ENCODE measurements at regions not wholly inside any gene's neighbourhood (a gene's known extent, or its start where the extent isn't known, plus 50 kb on each side); places are given as distances from the start of the nearest gene placed in this dataset.
"Not testable (repeated sequence)": the region's sequence is repeated elsewhere in the genome, so short reads cannot be mapped to it uniquely, and the experiment has no call there.

DNA sequence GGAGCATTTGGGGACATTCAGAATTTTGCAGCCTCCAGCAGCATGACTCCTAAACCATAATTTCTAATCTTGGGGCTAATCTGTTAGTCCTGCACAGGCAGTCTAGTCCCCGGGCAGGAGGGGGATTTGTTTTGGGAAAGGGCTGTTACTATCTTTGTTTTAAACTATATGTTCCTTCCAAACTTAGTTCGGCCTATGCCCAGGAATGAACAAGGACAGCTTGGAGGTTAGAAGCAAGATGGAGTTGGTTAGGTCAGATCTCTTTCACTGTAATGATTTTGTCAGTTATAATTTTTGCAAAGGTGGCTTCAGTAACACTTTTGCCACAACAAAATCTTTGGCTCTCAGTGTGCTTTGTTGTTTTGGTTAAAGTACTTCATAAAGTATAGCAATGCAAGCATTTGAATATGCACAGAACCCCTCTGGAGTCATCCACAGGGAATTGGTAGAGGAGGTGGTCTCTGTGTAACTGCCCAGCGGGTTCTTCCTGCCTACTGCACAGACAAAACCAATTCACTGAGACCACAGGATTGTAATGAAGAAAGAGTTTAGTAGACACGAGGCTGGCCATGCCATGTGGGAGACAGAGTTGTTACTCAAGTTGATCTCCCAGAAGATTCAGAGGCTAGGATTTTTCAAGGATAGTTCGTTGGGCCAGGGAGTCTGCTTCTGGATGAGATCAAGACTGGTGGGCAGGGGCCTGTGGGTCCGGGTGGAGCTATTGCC, 224.1 kb upstream of the MYLIP start:
- in situ Hi-C loops (cut with HindIII; ENCODE audit: low pct_unique_long_range_greater_than_20kb, low sequenced_read_pairs): no loop called here

DNA sequence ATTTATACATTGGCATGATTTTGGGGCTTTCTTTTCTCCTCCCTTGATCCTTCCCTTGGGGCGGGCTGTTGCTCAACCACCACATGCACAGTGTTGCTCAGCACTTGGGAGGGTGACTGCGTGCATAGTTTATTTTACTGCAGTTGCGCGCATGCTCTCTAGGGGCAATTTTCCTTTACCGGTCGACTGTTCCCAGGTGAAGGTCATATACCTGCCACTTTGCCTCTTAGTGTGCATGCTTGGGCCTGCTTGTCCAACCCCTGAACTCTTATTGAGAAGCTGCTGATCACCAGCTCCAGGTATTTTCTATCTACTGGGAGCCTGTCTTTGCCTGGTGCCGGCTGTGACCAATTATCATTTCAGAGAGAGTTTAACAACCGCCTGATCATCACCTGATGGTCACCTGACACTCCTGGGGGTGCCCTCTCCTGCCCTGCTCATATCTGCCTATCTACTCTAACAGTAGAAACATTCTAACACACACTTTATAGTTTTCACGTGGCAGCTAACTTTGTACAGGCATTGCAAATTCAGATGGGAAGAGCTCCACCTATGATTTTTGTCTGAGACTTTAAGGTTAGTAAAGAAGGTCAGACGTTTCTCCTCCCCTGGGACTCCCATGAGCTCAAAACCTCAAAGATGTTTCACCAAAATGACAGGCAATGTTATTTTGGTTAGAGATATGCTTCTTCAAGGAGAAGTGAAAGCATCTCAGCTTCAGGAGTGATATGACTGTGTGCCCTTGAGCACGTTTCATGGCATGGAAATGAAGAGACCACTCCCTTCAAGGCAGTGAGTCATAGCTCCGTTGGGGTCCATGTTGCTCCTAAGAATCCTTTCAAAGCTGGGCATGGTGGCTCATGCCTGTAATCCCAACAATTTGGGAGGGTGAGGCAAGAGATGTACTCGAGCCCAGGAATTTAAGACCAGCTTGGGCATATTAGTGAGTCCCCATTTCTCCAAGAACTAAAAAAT, 227.5 kb upstream of the MYLIP start:
- peak; percentile 92 for DNase-seq (ENCODE audit: low read depth, low spot score)
- in situ Hi-C loops (cut with HindIII; ENCODE audit: low pct_unique_long_range_greater_than_20kb, low sequenced_read_pairs): no loop called here

More for the DNA sequence above, 224.1 kb upstream of the MYLIP start:
- no peak for DNase-seq (ENCODE audit: low read depth, low spot score)

DNA sequence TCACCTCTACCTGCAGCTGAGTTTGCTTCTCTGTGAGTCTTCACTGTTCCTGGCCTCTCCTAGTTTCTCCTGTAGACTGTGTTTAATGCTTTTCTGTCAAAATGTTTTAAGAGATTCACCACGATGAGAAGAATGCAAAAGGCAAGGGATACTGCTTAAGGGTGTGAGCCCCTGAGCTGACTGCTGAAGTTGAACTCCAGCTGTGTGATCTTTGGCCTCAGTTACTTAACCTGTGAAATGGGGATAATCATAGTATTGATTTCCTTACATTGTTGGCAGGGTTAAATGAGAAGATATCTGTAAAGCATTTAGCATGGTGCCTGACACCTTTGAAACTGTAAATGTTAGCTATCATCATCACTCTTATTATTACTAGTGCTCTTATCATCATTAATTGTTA, 230.2 kb upstream of the MYLIP start:
- in situ Hi-C loops (cut with HindIII; ENCODE audit: low pct_unique_long_range_greater_than_20kb, low sequenced_read_pairs): no loop called here

DNA sequence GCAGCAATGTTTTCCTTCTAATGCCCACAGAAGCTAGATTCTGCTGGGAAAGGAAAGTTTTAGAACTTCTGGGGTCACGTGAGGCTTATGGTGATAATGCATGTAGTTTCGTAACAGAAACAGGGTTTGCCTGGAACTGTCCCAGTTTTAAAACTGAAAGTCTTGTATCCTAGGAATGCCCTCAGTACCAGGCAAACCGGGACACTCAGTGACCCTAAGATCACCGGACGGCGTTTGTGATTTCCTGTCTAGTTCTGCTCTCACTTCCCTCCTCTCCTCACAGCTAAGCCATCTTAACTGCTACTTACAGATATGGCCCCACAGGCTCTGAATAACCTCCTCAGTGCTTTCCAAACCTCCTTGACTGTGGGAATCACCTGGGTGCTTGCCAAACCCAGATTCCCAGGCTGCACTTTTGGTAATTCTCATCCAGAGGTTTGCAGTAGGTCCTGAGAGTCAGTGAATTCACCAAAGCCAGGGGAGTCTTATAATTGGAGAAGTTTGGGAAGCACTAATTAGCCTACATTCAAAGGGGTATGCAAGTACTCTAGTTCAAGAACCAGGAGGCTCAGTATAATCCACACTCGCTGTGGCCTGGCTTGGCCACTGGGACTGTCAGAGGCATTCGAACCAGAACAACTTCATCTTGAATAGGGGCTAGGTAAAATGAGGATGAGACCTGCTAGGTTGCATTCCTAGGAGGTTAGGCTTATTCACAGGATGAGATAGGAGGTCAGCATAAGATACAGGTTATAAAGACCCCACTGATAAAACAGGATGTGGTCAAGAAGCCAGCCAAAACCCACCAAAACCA, 231.6 kb upstream of the MYLIP start:
- in situ Hi-C loops (cut with HindIII; ENCODE audit: low pct_unique_long_range_greater_than_20kb, low sequenced_read_pairs): no loop called here
- DNase-seq (ENCODE audit: low read depth, low spot score): no peak

More for the DNA sequence above, 230.2 kb upstream of the MYLIP start:
- DNase-seq (ENCODE audit: low read depth, low spot score): no peak

DNA sequence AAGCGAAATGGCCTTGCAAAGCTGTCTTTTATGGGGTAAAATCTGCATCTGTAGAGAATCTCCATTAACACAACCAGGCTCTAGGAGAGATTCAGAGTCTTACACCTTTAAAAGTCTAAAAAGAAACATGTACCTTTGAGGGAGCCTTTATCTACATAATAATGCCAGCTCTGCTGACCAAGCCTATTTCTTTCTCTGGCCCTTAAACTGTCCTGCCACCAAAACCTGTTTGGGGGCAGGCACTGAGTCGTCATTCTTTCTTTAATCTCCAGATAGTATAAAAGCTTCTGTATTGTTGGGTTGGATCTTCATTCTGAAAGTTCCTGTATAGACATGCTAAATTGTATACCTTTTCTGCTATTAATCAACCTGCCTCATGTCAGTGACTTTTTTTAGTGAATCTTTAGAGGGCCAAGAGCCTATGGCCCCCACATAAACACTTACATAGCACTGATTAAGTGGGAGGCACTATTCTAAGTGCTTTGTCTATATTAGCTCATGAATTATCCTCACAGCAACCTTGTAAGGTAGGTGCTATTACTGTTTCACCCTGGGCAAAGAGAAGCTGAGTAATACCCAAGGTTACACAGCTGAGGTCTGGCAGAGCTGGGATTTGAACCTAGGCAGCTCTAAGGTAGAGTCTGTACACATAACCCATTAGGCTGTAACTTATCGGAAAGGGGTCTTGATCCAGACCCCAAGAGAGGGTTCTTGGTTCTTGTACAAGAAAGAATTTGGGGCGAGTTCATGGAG, 232.3 kb upstream of the DTNBP1 start:
- in situ Hi-C loops (cut with HindIII; ENCODE audit: low pct_unique_long_range_greater_than_20kb, low sequenced_read_pairs): no loop called here
- no peak for DNase-seq (ENCODE audit: low read depth, low spot score)

DNA sequence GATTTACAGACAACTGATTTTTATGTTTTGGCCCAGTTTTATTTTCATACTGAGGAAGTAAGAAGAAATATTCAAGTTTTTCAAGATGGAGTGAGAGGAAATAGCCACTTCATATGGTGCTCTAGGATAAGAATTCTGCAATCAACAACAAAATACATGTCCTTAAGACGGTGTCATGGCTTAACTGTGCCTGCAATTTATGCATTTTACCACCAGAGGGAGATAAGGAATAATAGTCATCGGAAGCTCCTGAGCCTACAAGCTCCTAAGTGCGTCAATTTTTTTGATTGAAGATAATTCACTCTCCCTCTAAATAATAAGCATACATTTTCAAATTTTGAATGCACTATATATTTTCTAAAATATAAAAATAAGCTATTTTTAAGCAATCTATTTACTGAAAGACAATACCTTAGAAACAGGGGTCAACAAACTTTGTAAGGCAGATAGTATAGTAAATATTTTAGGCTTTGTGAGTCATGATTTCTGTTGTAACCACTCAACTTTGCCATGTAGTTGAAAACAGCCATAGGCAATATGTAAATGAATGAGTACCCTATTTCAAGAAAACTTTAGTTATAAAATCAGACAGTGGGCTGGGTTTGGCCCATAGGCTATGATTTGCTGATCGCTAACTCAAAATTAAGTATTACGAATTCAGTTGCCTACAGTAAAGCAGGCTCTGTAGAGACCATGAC, 230.9 kb upstream of the DTNBP1 start:
- in situ Hi-C loops (cut with HindIII; ENCODE audit: low pct_unique_long_range_greater_than_20kb, low sequenced_read_pairs): no loop called here

DNA sequence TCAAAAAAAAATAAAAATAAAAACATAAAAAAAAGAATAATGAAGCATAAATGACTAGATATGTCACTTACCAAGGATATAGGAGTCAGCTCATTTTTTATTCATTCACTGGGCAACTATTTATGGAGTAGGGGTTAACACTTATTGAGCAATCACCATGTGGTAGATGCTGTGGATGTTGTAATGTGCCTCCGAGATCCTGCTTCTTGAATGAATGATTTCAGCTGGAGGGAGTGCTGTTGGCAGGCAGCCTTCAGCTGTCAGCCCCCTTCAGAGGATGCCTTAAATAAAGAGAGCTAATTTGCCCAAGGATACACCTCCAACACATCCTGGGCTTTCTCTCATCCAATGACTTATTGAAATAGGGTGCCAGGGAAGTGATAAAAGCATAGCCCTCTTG, 229.5 kb upstream of the DTNBP1 start:
- no peak for DNase-seq (ENCODE audit: low read depth, low spot score)
- in situ Hi-C loops (cut with HindIII; ENCODE audit: low pct_unique_long_range_greater_than_20kb, low sequenced_read_pairs): no loop called here

More for the DNA sequence above, 230.9 kb upstream of the DTNBP1 start:
- DNase-seq (ENCODE audit: low read depth, low spot score): peak; percentile 86

DNA sequence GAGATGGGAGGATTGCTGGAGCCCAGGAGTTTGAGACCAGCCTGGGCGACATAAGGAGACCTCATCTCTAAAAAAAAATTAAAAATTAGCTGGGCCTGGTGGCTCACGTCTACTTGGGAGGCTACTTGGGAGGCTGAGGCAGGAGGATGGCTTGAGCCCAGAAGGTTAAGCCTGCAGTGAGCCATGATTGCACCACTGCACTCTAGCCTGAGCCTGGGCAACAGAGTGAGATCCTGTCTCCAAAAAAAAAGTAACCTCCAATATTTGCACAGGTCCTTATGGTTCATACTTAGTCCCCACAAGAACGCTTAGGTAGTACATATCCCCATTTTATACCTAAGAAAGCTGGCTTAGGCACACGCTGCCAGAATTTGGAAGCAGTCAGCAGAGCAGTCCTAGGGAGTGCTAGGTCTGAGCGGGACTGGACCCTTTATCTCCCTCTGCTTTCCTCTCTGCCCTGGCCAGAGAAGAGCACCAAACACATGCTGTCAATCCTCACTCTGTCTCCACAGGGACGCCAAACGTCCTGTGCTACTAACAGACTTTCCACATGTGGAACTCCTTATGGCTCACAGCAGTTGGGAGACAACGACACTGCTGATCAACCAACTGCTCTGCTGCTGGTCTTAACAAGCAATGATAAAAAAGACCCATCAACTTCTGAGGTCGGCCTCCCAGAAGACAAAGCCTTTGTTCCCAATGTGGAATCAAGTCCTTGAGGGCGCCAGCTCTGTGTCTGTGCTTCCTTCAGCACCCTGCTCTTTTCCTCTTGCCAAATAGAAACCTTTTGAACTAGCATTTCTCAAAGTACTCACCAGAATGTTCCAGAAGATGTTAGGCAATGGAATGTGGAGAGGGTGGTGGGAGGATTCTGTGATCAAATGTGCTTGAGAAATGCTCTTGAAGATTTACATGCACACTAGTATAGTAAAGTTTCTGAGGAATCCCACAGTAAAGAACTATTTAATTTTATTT, 226.3 kb upstream of the DTNBP1 start:
- in situ Hi-C loops (cut with HindIII; ENCODE audit: low pct_unique_long_range_greater_than_20kb, low sequenced_read_pairs): no loop called here
- DNase-seq (ENCODE audit: low read depth, low spot score): no peak

DNA sequence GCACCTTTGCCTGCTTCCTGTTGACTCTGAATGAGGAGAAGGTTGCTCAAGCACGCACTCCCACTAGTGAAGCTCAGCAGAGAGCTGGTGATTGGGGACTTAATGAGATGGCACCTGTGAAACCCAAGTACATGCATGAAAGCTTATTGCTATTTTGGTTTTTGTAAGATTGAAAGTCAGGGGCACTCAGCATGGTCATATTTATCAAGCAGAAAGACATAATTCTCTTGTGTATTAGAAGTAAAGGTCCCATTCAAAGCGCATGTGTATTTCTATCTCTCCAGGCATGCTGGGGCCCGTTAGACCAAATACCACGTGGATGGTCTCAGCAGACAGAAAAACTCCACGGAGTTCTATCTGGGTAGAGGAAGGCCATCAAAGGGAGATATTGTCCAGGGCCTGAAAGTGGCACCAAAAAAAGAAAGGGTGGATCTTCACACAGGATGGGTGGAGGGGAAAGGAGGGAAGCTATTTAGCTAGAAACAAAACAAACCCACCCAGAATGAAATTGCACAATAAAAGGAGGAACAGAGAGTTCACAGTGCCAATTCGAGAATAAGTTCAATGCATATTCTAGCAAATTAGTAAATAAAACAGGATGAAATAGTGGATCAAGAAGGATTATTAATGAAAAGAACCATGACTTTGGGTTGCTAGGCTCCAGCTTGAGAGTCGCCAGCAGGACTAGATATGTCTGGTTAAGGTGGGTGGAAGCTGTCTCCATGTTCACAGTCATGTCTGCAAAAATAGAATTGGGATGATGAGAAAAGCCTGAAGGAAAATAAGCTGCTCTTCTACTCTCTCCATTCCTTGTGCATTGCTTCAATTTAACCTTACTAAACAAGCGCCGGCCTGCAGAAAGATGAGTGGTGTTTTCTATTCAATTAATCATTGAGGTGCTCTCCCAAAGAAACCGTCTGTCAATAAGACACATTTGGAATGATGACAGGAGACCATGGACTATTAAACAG, 224.9 kb upstream of the DTNBP1 start:
- DNase-seq (ENCODE audit: low read depth, low spot score): peak; percentile 93
- in situ Hi-C loops (cut with HindIII; ENCODE audit: low pct_unique_long_range_greater_than_20kb, low sequenced_read_pairs): no loop called here

DNA sequence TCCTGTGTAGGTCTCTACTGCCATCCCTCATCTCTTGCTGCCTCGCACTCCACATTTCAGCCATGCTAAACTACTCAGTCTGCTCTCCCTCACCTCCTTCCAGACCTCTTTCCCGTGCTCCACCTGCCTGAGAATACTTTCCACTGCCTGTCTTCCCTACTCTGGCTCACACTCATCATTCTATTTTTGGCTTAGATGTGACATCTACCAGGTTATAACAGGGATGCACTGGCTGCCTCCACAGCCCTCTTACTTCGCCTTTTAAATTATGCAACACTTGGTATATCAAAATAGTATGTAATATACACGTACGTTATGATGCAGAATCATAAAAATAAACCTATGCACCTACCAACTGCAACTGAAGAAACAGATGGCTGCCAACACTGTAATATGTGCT, 222.8 kb upstream of the DTNBP1 start:
- no peak for DNase-seq (ENCODE audit: low read depth, low spot score)
- in situ Hi-C loops (cut with HindIII; ENCODE audit: low pct_unique_long_range_greater_than_20kb, low sequenced_read_pairs): no loop called here

DNA sequence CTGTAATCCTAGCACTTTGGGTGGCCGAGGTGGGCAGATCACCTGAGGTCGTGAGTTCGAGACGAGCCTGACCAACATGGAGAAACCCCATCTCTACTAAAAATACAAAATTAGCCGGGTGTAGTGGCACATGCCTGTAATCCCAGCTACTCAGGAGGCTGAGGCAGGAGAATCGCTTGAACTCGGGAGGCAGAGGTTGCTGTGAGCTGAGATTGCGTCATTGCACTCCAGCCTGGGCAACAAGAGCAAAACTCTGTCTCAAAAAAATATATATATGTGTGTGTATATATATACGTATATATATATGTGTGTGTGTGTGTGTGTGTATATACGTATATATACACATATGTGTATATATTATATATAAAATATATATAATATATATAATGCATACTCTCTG, 220.8 kb upstream of the DTNBP1 start:
- in situ Hi-C loops (cut with HindIII; ENCODE audit: low pct_unique_long_range_greater_than_20kb, low sequenced_read_pairs); DNase-seq (ENCODE audit: low read depth, low spot score): not testable (repeated sequence)

DNA sequence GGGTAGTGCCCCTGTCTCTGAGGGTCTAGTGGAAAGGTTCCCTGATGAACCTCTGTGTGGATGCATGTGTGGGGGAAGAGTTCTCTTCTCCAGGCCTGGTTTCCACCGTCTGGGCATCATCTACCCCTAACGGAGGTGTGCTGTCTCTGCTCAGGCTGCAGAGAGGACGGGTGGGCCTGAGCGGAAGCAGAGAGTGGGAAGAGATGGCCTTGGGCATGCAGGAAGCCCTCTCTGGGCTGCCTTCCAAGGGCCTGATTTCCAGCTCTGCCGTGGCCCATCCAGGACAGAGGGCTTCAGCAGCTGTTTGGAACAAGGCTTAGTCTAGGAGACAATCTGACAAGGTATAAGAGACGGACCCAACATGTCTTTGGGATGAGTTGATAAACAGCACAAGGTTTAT, 220.1 kb upstream of the DTNBP1 start:
- in situ Hi-C loops (cut with HindIII; ENCODE audit: low pct_unique_long_range_greater_than_20kb, low sequenced_read_pairs): no loop called here
- no peak for DNase-seq (ENCODE audit: low read depth, low spot score)

DNA sequence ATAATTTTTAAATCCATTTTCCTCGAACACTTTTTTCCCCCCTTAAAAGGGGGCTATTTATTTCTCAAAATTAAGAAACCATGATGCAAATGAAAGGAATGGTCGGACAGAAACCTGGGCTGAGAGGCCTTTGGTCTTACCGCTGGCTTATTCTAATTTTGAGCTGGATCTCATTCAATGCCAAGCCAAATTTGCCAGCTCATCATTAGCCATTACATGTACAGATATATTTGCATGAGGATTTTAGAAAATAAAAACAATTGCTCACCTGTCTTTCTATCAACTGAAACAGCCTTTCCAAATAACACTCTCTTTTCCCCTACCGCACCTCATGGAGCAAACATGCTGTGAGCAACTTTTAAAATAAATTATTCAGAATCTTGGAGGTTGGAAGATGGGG, 219.5 kb upstream of the DTNBP1 start:
- no peak for DNase-seq (ENCODE audit: low read depth, low spot score)
- in situ Hi-C loops (cut with HindIII; ENCODE audit: low pct_unique_long_range_greater_than_20kb, low sequenced_read_pairs): no loop called here

DNA sequence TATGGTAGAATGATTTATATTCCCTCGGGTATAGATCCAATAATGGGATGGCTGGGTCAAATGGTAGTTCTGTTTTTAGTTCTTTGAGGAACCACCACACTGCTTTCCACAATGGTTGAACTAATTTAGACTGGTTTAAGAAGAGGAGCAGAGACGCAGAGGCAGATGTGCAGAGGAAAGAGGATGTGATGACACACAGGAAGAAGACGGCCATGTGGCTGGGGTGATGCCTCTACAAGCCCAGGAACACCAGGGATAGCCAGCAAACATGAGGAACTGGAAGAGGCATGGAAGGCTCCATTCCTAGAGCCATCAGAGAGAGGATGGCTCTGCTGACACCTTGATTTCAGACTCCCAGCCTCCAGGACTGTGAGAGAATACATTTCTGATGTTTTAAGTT, 218.3 kb upstream of the DTNBP1 start:
- in situ Hi-C loops (cut with HindIII; ENCODE audit: low pct_unique_long_range_greater_than_20kb, low sequenced_read_pairs): no loop called here

More for the DNA sequence above, 218.3 kb upstream of the DTNBP1 start:
- no peak for DNase-seq (ENCODE audit: low read depth, low spot score)
